Activated effector memory CD4-positive, alpha-beta T cell treated with anti-CD3 and anti-CD28 coated beads, Interleukin-2, amount 50 U/mL, for 16 hours (primary cell): ENCODE measurements at regions not wholly inside any gene's neighbourhood (a gene's known extent, or its start where the extent isn't known, plus 50 kb on each side); places are given as distances from the start of the nearest gene placed in this dataset.
A peak's percentile ranks its signal among the peaks of the same experiment; 100 is the strongest.
"Not testable (repeated sequence)": the region's sequence is repeated elsewhere in the genome, so short reads cannot be mapped to it uniquely, and the experiment has no call there.

Experiments used
- DNase-seq: peaks from one replicate; pipeline ENCODE4 v3.0.0-alpha.2; 2020

DNA sequence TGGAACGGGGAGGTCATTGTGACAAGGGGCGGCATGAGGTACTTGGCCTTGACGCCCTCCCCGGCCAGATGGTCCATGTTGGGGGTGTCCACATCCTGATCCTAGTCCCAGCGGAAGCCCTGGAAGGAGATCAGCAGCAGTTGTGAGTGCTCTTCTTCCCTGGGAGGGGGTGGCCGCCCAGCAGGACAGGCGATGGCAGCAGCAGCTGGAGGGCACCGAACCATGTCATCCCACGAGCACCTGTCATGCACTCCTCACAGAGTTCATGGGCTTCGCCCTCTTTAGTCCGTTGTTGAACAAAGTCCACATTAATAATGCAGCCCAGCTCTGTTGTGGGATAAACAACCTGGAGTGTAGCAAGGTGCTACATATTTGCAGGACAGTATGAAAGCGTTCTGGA lies 130.7 kb downstream of the UNC93B1 start:
- DNase-seq = not testable (repeated sequence)

DNA sequence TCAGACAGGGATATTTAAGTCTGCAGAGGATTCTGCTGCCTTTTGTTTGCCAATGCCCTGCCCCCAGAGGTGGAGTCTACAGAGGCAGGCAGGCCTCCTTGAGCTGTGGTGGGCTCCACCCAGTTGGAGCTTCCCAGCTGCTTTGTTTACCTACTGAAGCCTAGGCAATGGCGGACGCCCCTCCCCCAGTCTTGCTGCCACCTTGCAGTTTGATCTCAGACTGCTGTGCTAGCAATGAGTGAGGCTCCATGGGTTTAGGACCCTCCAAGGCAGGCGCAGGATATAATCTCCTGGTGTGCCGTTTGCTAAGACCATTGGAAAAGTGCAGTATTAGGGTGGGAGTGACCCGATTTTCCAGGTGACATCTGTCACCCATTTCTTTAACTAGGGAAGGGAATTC lies 132.7 kb downstream of the UNC93B1 start:
- not testable (repeated sequence) for DNase-seq

DNA sequence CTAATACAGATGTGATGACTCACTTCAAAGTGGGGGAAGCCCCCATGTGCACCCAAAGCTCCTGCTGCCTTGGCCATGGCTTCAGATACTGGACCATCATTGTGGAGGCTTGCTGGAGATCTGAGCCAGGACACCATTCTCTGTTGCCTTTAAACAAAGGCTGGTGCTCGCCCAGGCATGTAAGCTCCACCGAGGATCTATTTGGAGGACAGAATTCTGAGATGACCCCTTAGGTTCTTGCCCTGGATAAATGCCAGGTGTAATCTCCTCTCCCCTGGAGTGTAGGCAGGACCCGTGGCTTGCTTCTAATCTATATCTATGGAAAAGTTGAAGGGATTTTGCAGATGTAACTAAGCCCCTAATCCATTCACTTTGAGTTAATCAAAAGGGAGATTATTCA lies 141.0 kb downstream of the UNC93B1 start:
- DNase-seq = not testable (repeated sequence)

GRCh38 chr11:67859513-67860161 lies 144.3 kb downstream of the UNC93B1 start:
- DNase-seq = peak; percentile 88

- DNase-seq = not testable (repeated sequence)
Observed at GRCh38 chr11:67850747-67851146, 153.2 kb downstream of the UNC93B1 start.

DNA sequence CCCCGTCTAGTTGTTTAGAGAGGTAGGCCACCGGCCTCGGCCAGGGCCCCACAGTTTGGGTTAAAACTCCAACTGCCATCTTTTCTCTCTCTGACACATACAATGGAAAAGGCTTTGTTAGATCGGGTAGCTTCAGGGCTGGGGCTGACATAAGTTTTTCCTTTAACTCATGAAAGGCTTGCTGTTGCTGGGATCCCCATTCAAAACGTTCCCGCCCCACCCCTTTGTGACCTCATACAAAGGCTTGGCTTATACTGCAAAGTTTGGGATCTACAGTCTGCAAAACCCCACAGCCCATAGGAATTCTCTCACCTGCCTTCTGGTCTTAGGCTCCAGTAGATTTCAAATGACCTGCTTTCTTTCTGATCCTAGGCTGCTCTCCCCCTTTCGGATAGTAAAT lies 154.1 kb downstream of the UNC93B1 start:
- not testable (repeated sequence) for DNase-seq

- not testable (repeated sequence) for DNase-seq
Observed at GRCh38 chr11:67847896-67848875, 155.7 kb downstream of the UNC93B1 start.

- not testable (repeated sequence) for DNase-seq
Observed at GRCh38 chr11:67846303-67846702, 157.6 kb downstream of the UNC93B1 start.

DNA sequence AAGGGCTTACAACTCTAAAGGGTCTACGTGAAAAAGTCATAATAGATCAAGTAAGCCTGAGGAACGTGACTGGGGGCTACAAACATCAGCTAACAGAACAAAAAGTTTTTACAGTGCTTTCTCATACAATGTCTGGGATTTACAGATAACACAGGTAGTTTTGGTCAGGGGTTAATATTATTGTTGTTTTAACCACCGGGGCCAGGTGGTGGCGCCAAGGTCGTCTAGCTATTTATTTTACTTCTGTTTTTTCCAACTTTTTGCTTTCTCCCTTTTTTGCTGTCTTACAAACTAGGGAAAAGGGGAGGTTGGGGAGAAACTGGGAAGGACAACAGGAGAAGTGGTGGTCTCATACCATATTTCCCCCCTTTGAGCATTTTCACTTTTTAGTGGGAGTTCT lies 158.6 kb downstream of the UNC93B1 start:
- not testable (repeated sequence) for DNase-seq

DNA sequence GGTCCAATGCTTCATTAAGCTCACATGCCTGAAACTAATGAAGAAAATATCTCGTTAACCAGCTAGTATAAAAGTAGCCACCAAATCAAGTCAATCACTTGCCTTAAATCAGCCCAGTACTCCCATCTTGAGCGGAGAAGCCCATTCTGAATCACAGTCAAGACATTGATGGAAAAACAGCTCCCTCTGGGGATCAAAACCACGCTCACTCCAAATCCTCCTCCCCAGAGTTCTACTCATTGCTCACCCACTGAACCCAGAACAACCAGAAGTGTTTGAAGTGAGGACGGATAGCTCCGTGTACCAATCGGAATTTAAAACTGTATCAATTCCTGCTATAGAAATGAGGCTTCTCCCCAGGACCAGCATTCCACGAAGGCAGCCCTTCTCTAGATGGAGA lies 163.3 kb downstream of the UNC93B1 start:
- not testable (repeated sequence) for DNase-seq

- not testable (repeated sequence) for DNase-seq
Observed at GRCh38 chr11:67830152-67830551, 155.7 kb upstream of the ALDH3B2 start.

DNA sequence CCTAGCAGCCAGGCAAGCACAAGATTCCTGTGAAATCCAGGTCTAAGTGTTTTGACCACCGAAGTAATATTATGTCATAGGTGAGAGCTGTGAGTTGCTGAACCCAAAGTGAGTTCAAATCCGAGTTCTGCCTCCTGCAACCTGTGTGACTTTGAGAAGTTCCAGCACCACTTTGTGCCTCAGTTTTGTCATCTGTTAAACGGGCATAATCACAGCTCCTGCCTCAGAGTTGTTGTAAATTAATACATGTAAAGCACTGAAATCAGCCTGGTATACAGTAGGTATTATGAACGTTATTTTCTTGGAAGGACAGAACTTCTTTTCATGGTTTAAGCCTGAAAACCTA lies 152.5 kb upstream of the ALDH3B2 start:
- DNase-seq = not testable (repeated sequence)

DNA sequence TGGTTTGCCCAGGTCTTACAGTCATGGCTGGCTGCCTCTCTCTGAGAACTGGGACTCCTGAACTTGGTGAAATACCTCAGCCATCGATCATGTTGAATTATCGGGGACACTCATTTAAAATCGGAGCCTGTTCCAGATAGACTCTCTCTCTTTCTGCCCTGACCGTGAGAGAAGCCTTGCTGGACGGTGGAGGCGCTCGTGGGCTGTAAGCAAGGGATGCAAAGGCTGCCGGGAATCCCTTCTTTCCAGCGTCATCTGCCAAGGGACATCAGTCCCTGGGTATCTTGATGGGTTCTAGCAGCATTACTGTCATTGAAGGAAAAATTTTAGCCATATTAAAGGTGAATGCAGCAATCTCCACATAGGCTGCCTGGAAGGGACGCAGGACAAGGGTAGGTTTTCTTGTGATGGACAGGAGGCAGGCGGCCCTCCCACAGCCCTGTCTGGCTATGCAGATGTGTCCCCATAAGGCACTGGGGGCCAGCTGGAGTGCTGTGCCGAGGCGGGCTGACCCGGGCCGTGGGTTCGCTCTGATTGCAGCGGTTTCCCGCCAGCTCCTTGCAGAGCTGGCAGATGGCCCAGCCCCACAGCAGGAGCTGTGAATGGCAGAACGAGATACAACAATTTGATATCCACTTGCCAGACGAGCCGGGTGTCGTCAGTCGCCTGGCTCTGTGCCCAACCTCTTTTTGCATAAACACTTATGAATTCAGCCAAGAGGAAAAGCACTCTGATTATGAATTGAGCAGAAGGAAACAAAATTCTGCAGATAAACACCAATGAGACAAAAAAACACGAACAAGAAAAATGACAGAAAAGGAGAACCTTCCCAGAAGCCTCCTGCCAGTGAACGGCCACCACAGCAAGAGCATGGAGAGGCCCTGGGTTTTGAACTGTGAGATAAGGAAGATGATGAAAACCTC lies 151.9 kb upstream of the ALDH3B2 start:
- not testable (repeated sequence) for DNase-seq

DNA sequence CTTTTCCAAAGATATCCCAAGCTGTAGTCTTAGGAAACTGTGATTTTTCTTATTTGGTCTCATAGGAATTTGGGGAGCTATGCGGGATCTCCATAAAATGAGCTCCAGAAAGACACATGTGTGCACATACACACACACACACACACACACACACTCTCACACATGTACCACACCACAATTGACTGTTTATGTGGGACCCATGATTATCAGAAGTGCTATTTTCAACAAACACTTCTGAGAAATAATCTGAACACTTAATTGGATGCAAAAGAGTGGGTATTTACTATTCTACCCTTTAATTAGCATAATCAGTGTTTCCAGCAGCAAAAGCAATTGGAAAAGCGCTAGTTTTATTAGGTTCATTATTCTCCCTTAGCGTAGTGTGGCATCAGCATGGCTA lies 150.4 kb upstream of the ALDH3B2 start:
- DNase-seq = not testable (repeated sequence)

DNA sequence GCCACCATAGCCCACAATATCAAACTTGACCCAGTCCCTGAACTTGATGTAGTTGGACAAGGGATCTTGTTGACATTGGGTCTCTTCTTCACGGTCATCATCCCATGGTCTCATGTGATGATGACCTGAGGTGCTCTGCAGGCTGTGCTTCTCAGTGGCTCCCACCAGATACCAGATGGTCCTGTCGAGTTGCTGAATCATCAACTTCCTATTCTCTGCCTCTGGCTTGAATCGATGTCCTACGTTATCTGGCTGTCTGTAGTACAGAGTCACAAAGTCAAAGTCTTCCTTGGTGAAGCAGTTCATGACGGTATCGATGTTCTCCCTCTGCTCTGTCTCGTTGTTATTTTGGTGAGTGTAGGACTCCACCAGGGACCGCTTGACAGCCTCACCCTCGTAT lies 145.7 kb upstream of the ALDH3B2 start:
- no peak for DNase-seq

DNA sequence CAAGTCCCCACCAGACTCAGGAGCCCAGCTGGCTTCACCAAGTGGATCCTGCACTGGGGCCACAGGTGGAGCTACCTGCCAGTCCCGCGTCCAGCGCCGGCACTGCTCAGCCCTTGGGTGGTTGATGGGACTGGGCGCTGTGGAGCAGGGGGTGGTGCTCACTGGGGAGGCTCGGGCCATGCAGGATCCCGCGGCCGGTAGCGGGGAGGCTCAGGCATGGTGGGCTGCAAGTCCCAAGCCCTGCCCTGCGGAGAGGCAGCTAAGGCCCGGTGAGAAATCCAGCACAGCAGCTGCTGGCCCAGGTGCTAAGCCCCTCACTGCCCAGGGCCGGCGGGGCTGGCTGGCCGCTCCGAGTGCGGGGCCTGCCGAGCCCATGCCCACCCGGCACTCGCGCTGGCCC lies 143.1 kb upstream of the ALDH3B2 start:
- not testable (repeated sequence) for DNase-seq

DNA sequence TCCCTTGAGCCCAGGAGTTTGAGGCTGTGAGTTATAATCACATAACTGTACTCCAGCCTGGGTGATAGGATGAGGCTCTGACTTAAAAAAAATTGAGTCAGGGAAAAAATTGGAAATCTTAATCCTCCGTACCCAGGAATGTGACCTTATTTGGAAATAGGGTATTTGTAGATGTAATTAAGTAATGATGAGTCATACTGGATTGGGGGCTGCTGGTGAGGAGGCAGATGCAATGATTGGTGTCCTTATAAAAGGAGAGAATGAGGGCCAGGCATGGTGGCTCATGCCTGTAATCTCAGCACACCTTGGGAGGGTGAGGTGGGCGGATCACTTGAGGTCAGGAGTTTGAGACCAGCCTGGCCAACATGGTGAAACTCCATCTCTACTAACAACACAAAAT lies 134.9 kb upstream of the ALDH3B2 start:
- DNase-seq = not testable (repeated sequence)

DNA sequence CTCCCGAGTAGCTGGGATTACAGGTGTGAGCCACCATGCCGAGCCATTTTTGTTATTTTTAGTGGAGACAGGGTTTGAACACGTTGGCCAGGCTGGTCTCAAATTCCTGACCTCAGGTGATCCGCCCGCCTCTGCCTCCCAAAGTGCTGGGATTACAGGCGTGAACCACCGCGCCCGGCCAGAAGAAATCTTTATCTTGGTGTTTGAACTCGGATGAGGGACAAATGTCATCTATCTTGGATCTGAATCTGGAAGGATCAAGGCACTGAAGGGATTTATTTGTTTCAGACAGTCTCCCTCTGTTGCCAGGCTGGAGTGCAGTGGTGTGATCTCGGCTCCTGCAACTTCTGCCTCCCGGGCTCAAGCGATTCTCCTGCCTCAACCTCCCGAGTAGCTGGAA lies 133.5 kb upstream of the ALDH3B2 start:
- not testable (repeated sequence) for DNase-seq

DNA sequence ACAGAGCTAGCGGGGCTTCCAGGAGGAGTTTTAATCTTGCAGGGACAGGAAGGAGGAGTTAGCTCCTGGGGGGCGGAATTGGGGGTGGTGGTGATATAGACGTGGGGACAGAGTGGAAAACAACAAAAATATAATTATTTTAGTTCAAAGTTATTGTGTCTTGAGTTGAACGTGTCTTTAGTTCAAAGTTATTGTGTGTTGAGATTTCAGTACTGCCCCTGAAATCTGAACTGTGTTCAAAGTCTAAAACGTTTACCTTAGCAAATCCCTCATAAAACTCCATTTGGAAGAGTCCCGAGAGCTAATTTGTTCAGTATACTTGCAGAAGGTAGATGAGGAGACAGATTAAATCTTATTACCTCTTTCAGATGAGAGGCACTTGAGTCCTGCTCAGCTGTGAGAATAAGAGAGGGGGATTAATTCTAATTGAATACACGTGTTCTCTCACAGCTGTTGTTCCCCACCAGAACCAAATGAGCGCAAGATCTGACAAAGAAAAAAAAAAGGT lies 132.4 kb upstream of the ALDH3B2 start:
- not testable (repeated sequence) for DNase-seq

- DNase-seq = not testable (repeated sequence)
Observed at GRCh38 chr11:67806183-67806582, 131.8 kb upstream of the ALDH3B2 start.

DNA sequence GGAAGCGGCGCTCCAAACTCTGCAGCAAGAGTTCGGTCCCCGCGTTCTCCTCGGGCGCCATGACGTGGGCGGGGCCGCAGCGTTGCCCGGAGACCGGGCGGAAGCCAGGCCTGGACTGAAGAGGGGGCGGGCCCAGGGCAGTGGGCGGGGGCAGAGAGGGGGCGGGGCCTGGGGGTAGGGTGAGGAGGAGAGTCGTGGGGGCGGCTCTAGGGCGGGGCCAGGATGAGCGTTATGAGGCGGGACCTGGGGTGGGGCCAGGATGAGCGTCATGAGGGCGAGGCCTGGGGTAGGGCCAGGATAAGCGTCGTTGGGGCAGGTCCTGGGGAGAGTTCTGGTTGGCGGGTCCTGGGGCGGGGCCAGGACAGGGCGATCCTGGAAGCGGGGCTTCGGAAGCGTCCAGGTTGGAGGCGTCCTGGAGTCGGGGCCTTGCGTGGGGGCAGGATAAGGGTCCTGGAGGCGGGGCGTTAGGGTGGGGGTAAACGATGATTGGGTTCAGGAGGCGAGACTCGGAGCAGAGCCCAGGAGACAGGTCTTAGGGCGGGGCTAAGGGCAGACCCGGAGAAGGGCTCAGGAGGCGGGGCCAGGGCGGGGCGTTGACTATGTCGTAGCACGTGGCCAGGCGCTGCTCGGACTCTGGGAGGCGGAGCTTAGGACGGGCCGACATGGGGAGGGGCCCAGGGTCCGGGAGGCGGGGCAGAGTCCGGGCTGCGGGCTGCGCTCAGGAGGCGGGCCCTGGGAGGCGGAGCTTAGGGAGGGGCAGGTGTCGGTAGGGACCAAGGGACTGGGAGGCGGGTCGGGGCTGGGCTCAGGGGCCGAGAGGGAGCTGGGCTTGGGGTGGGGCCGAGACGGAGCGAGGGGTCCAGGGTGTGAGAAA lies 131.1 kb upstream of the ALDH3B2 start:
- DNase-seq = peak; percentile 100
